GM18498 (cell line): ENCODE measurements at regions not wholly inside any gene's neighbourhood (a gene's known extent, or its start where the extent isn't known, plus 50 kb on each side); places are given as distances from the start of the nearest gene placed in this dataset.
"Not testable (repeated sequence)": the region's sequence is repeated elsewhere in the genome, so short reads cannot be mapped to it uniquely, and the experiment has no call there.

Experiments used
- ATAC-seq: cut with Tn5 transposase; IDR thresholded peaks from one replicate; pipeline ENCODE4 v1.9.1; 2021; ENCODE audit warnings: mild to moderate bottlenecking, moderate library complexity; ENCODE audit not compliant: unreplicated experiment

- no peak for ATAC-seq
Measured at GRCh38 chr18:64377446-64377845, 228.6 kb upstream of the LINC00305 start.

DNA sequence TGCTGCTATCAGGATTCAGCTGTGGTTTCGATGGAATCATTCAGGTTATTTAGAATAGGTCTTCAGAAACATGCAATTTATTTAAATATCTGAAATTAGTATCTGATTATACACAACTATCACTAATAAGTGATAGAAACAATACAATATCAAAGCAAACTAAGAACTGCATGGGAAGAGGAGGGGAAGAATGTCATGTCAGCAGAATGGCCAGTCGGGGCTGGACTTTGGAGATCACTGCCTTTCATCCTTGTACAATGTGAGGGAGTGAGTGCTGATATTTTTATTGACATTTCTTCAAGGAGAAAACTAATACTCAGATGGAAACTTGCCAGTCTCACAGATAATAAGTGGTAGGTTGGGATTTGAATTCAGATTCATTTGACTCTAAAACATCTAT, 224.0 kb upstream of the LINC00305 start:
- no peak for ATAC-seq

- not testable (repeated sequence) for ATAC-seq
Measured at GRCh38 chr18:64369830-64370440, 221.0 kb upstream of the LINC00305 start.

GRCh38 chr18:64365106-64365505, 216.2 kb upstream of the LINC00305 start:
- no peak for ATAC-seq

DNA sequence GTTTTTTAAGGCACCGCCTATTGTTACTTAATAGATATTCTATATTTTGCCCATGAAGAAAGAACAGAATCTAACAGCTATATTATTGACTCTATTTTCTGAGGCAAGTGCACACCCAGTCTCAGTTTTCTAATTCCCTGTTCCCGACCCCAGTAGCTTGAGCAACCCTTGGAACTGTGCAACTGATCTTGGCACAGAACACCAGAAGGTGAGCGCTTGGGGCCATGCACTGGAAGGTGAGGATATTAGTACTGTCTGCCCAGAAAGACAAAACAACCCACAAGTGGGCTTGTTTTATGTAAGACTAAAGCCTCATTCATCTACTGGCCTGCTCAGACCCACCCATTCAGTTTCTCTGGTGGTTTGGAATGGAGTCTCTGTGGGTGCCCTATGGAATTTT, 188.8 kb upstream of the LINC00305 start:
- no peak for ATAC-seq

- ATAC-seq: no peak
Measured at GRCh38 chr18:64337018-64337417, 188.1 kb upstream of the LINC00305 start.

DNA sequence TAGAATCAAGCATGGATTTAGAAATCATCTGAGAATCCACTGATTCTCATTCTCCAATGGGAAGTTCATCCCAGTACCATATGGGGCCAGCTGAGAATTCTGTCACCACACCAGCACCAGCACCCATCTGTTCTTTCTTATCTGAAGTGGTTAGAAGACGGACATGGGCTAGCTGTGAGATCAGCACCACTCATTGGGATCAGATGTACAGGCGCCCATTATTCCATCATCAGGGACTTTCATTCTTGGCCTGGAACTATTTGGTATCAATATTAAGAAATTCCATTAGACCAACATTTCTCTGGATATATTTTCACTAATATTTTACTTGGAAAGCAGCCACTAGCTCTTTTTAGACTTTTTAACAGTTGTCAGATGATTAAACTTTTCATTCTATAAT, 185.9 kb upstream of the LINC00305 start:
- no peak for ATAC-seq

GRCh38 chr18:64333584-64333983, 184.7 kb upstream of the LINC00305 start:
- ATAC-seq: no peak

- no peak for ATAC-seq
Measured at GRCh38 chr18:64332835-64333234, 183.9 kb upstream of the LINC00305 start.

- no peak for ATAC-seq
Measured at GRCh38 chr18:64331419-64331818, 182.5 kb upstream of the LINC00305 start.

- ATAC-seq: no peak
Measured at GRCh38 chr18:64330931-64331330, 182.0 kb upstream of the LINC00305 start.

DNA sequence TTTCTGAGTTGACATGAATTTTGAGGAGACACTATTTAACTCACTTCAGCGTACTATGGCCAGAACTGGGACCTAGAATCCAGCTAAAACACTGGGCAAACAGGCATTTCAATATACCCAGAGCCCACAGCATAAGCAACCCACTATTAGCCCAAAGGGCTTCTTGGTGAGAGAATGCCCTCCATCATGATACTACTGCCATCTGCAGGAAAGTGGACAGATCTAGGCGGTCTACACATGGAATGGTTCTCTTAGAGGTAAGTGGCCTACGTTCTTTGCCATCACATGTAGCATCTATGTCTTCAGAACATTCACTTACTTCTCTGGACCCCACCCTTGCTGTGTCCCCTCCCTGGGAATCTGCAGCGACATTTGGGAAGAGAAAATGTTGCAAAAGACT, 181.3 kb upstream of the LINC00305 start:
- no peak for ATAC-seq

DNA sequence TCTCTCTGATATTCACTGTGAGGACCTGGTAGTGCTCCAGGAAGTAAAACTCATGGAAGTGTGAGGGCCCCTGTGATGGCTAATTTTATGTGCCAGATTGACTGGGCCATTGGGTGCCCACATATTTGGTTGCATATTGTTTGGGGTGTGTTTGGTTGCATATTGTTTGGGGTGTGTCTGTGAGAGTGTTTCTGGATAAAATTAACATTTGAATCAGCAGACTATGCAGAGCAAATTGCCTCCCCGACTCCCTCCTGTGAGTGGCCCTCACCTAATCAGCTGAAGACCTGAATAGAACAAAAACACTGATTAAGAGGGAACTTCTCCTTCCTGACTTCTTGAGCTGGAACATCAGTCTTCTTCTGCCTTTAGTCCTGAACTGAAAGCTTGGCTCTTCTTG, 173.3 kb upstream of the LINC00305 start:
- ATAC-seq: no peak

GRCh38 chr18:64318547-64318946, 169.7 kb upstream of the LINC00305 start:
- no peak for ATAC-seq

DNA sequence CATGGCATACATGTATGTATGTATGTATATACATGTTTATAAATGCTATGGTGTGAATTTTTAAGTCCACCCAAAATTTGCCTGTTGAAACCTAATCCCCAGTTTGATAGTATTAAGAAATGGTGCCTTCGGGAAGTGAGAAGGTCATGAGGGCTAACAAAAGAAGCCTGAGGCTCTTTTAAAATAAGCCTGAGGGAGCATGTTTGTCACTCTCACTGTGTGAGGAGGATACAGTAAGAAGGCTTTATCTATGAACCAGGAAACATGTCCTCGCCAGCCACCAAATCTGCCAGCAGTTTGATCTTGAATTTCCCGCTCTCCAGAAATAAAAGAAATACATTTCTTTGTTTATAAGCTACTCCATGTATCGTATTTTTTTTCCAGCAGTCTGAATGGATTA, 163.0 kb upstream of the LINC00305 start:
- no peak for ATAC-seq

- no peak for ATAC-seq
Measured at GRCh38 chr18:64295839-64296238, 147.0 kb upstream of the LINC00305 start.

- ATAC-seq: no peak
Measured at GRCh38 chr18:64294967-64295366, 146.1 kb upstream of the LINC00305 start.

- ATAC-seq: no peak
Measured at GRCh38 chr18:64288432-64288831, 139.5 kb upstream of the LINC00305 start.

DNA sequence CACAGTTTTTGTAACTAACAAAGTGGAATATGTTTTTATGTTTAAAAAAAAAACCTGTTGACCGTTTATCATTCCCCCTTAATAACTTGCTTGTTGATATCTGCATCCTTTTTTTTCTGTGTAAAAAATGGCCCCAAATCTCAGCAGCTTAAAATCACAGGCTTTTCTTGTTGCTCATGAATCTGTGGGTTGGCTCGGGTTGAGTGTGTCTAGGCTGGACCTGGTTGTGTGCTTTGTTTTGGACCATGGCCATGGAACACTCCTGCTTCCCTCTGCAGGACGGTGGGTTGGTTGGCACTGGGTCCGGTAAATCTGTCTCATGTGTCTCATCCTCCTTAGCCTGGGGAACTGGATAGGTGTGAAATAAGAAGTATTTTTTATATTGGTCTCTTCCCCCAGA, 139.0 kb upstream of the LINC00305 start:
- ATAC-seq: no peak

GRCh38 chr18:64283059-64283458, 134.2 kb upstream of the LINC00305 start:
- ATAC-seq: no peak

DNA sequence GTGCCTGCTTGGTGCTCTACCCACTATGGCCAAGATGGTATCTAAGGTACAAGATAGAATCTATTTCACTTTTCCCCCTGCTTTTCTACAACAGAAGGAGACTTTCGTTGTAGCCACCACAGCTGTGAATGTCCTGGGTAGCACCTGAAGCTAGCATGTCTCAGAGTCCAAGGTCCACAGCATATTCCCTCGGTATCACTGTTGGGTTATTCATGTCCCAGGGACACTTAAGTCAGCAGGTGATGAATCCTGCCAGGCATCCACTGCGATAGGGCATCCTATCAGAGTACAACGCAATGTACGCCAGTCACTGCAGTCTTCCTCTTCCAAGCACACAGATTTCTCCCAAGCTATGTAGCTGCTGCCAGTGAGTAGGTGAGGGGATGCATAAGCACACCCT, 129.1 kb upstream of the LINC00305 start:
- ATAC-seq: no peak

DNA sequence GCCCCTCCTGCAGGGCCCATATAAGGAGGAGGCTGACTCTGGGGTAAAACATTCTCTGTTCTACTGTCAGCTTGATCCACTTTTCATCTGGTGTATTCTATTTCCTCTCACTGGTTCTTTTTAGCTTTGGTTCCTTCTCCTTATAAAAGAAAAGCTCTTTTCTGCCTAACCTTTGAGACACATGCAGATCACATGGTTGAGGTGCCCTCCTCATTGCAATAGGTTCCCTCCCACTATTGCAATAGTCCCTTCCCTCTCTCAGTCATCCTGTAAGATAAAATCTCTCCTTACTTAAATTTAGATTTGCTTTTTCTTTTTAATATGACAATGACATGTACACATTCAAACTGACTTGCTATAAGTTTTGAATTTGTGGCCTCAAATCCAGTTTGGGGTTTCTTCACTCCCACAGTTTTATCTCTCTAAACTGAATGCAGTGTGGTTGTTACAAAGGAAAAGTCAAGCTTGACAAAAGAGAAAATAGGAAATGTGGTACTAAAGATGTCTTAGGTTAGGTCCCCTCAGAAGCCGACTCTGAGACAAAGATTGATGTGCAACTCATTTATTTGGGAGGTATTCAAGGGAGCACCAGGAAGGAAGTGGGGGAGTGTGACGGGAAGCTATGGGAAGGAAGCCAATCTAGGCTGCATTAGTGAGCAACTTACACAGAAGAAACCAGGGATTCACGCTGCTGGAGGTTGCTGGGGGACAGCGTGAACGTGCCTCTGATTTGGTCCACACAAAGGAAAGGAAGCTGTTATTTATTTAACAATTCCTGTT, 127.6 kb upstream of the LINC00305 start:
- no peak for ATAC-seq
